Body of pancreas (tissue), 4 donors: ENCODE measurements at regions not wholly inside any gene's neighbourhood (a gene's known extent, or its start where the extent isn't known, plus 50 kb on each side); places are given as distances from the start of the nearest gene placed in this dataset.
"Not testable (repeated sequence)": the region's sequence is repeated elsewhere in the genome, so short reads cannot be mapped to it uniquely, and the experiment has no call there.

Source experiments
- ATAC-seq: fragments of 150-250 bp; one replicate; pipeline ENCODE4 v1.9.1; 2016
- DNase-seq, 4 donors: peaks; one replicate each; pipeline ENCODE4 v3.0.0-alpha.2; 2019
- H3K27ac ChIP-seq, 4 donors: fragments of 200-600 bp; sonication (generic); 1 replicate in 3 of 4; 2 replicates in 1 of 4; pipeline versions ENCODE4 v1.5.1 to v1.6.1; 2016 to 2019; ENCODE audit warnings: mild to moderate bottlenecking in 1 of 4, mixed read lengths in 1 of 4, moderate library complexity in 1 of 4
- H3K27me3 ChIP-seq, 2 donors: fragments of 200-600 bp; sonication (generic); one replicate each; pipeline ENCODE4 v1.6.0; 2016; ENCODE audit warnings: mild to moderate bottlenecking in 1 of 2
- H3K36me3 ChIP-seq, 2 donors: fragments of 200-600 bp; sonication (generic); replicated peaks in 1 of 2; 2 replicates each; pipeline ENCODE4 v1.5.1; 2016; ENCODE audit warnings: low read depth in 2 of 2; ENCODE audit not compliant: insufficient read depth in 1 of 2
- H3K4me1 ChIP-seq: fragments of 200-600 bp; sonication (generic); one replicate; pipeline ENCODE4 v1.6.0; 2016
- H3K4me3 ChIP-seq, 2 donors: fragments of 200-600 bp; sonication (generic); 1 replicate in 1 of 2; 2 replicates in 1 of 2; pipeline ENCODE4 v1.5.1; 2016 to 2019
- H3K9me3 ChIP-seq, 3 donors: fragments of 200-600 bp; sonication (generic); 1 replicate in 2 of 3; 2 replicates in 1 of 3; pipeline ENCODE4 v1.5.1; 2016
- POLR2A ChIP-seq, 3 donors: fragments of 450-650 bp; IDR thresholded peaks; one replicate each; pipeline ENCODE4 v1.6.1; 2016; ENCODE audit warnings: antibody characterized with exemption in 3 of 3, mild to moderate bottlenecking in 2 of 3
- WGBS, 2 donors: methylation state at CpG; one replicate each; pipeline ENCODE4 v1.1.5; 2017; 5-methylcytosine and 5-hydroxymethylcytosine counted together
- intact Hi-C: fragments of 100-400 bp; cut with DNase I; formaldehyde crosslinking; loops from one replicate; pipeline ENCODE4 v1.15.1; 2023
- TF ChIP-seq, protein P1 (sequence below), 7 experiments: fragments of 450-650 bp in 4 of 7; fragments of 200-600 bp in 3 of 7; sonication (generic) in 3 of 7; IDR thresholded peaks; one replicate each; pipeline ENCODE4 v1.5.1; 2016 to 2019; ENCODE audit warnings: antibody characterized with exemption in 7 of 7

GRCh38 chr2:209260281-209260680 is 163.6 kb upstream of the MAP2 start:
- ATAC-seq = no peak
- H3K4me3 ChIP-seq = no peak overlapping the region
- intact Hi-C loops = no loop called here
- TF ChIP-seq POLR2A (IDR thresholded peaks at IDR 0.05) = no peak
- TF ChIP-seq, protein P1, sequence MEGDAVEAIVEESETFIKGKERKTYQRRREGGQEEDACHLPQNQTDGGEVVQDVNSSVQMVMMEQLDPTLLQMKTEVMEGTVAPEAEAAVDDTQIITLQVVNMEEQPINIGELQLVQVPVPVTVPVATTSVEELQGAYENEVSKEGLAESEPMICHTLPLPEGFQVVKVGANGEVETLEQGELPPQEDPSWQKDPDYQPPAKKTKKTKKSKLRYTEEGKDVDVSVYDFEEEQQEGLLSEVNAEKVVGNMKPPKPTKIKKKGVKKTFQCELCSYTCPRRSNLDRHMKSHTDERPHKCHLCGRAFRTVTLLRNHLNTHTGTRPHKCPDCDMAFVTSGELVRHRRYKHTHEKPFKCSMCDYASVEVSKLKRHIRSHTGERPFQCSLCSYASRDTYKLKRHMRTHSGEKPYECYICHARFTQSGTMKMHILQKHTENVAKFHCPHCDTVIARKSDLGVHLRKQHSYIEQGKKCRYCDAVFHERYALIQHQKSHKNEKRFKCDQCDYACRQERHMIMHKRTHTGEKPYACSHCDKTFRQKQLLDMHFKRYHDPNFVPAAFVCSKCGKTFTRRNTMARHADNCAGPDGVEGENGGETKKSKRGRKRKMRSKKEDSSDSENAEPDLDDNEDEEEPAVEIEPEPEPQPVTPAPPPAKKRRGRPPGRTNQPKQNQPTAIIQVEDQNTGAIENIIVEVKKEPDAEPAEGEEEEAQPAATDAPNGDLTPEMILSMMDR (IDR thresholded peaks at IDR 0.05) = no peak
- no peak overlapping the region for H3K27ac ChIP-seq
- DNase-seq = no peak
- no peaks in the 10 kb centered on the region for H3K27me3 ChIP-seq
- H3K9me3 ChIP-seq = no peaks in the 10 kb centered on the region
- no peaks in the 10 kb centered on the region for H3K36me3 ChIP-seq
- 95 to 99% methylated on average over 5 of the region's 5 CpGs for WGBS, 2 donors
- no peaks in the 10 kb centered on the region for H3K4me1 ChIP-seq

- H3K27ac ChIP-seq, H3K27me3 ChIP-seq, H3K4me3 ChIP-seq, H3K36me3 ChIP-seq, intact Hi-C loops, DNase-seq, ATAC-seq, H3K9me3 ChIP-seq, H3K4me1 ChIP-seq: not testable (repeated sequence)
- 86 to 91% methylated on average over 14 to 16 of the region's 16 CpGs for WGBS, 2 donors
Measured at GRCh38 chr2:209261366-209262053, 162.3 kb upstream of the MAP2 start.

- Histone ChIP-seq H3K4me3 (no peak overlapping the region), H3K27ac (peak overlapping the region in 1 of 4 donors; percentile 11), H3K27me3 (no peaks in the 10 kb centered on the region), H3K4me1 (no peaks in the 10 kb centered on the region), H3K9me3 (no peaks in the 10 kb centered on the region), H3K36me3 (no peaks in the 10 kb centered on the region)
- peak; percentile 42 for ATAC-seq
- DNase-seq = no peak
- TF ChIP-seq, protein P1 (IDR thresholded peaks at IDR 0.05) = no peak
- no peak for TF ChIP-seq POLR2A (IDR thresholded peaks at IDR 0.05)
- WGBS, 2 donors = 17 to 24% methylated on average over 2 of the region's 2 CpGs
- intact Hi-C loops = no loop called here
Measured at GRCh38 chr2:209269024-209269423, 154.8 kb upstream of the MAP2 start.

DNA sequence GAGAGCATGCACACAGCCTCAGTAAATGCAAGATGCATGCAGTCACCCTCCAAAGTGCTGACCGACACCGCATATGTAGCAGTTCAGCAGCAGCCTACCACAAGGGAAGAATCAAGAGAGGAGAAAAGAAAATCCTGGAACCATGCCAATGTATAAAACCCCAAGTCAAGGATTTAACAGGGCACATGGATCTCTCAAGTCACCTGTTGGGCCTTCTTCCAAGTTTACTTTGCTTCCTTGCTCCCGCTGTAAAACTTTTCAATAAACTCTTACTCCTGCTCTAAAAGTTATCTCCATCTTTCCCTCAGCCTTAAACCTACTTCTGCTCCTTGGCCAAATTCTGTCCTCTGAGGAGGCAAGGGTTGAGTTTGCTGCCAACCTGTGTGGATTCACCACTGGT is 147.8 kb upstream of the MAP2 start:
- H3K36me3 ChIP-seq = no peaks in the 10 kb centered on the region
- TF ChIP-seq, protein P1 (IDR thresholded peaks at IDR 0.05) = no peak
- no peak for TF ChIP-seq POLR2A (IDR thresholded peaks at IDR 0.05)
- 60 to 73% methylated on average over 3 of the region's 3 CpGs for WGBS, 2 donors
- H3K4me1 ChIP-seq = no peaks in the 10 kb centered on the region
- no peaks in the 10 kb centered on the region for H3K27me3 ChIP-seq
- no peaks in the 10 kb centered on the region for H3K9me3 ChIP-seq
- H3K27ac ChIP-seq = no peak overlapping the region
- intact Hi-C loops = no loop called here
- ATAC-seq = no peak
- H3K4me3 ChIP-seq = no peak overlapping the region
- no peak for DNase-seq

DNA sequence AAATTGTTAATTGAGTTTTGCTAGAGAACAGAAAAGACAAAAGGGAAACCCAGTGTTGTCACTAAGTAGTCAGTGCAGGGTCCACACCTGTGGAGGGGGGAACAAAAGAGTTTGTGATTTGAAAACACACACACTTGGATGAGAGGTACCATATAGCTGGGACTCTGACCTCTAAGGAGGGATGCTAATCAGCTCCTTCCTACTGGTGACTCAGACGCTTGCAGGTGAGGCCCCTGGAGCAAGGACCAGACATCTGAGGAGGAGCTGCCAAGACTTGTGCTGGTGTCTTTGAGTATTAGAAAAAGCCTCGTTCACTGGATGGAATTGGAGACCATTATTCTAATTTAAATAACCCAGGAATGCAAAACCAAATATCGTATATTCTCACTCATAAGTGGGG is 146.4 kb upstream of the MAP2 start:
- TF ChIP-seq POLR2A (IDR thresholded peaks at IDR 0.05) = no peak
- TF ChIP-seq, protein P1 (IDR thresholded peaks at IDR 0.05) = no peak
- 82 to 84% methylated on average over 3 of the region's 3 CpGs for WGBS, 2 donors
- DNase-seq (no peak), ATAC-seq (no peak)
- Histone ChIP-seq H3K27me3 (no peaks in the 10 kb centered on the region), H3K36me3 (no peaks in the 10 kb centered on the region), H3K27ac (no peak overlapping the region), H3K4me3 (no peak overlapping the region), H3K4me1 (no peaks in the 10 kb centered on the region), H3K9me3 (no peaks in the 10 kb centered on the region)
- intact Hi-C loops = no loop called here
